Osteocyte (in vitro differentiated cells): ENCODE measurements at regions not wholly inside any gene's neighbourhood (a gene's known extent, or its start where the extent isn't known, plus 50 kb on each side); places are given as distances from the start of the nearest gene placed in this dataset.
A peak's percentile ranks its signal among the peaks of the same experiment; 100 is the strongest.

ENCODE experiments used
- DNase-seq: peaks from one replicate; pipeline ENCODE4 v3.0.0; 2021; ENCODE audit warnings: mixed read lengths; ENCODE audit not compliant: unreplicated experiment; ENCODE audit errors: extremely low spot score
- H3K27ac Mint-ChIP-seq: one replicate; pipeline ENCODE4 v1.8.0; 2021; ENCODE audit warnings: mild to moderate bottlenecking, mixed read lengths; ENCODE audit not compliant: unreplicated experiment
- H3K27me3 Mint-ChIP-seq: one replicate; pipeline ENCODE4 v1.8.0; 2021; ENCODE audit warnings: mixed read lengths; ENCODE audit not compliant: unreplicated experiment
- H3K36me3 Mint-ChIP-seq: one replicate; pipeline ENCODE4 v1.8.0; 2021; ENCODE audit warnings: mixed read lengths; ENCODE audit not compliant: unreplicated experiment
- H3K4me1 Mint-ChIP-seq: one replicate; pipeline ENCODE4 v1.8.0; 2021; ENCODE audit warnings: mixed read lengths; ENCODE audit not compliant: unreplicated experiment
- H3K4me3 Mint-ChIP-seq: one replicate; pipeline ENCODE4 v1.8.0; 2021; ENCODE audit warnings: mild to moderate bottlenecking, moderate library complexity, mixed read lengths; ENCODE audit not compliant: unreplicated experiment
- H3K9me3 Mint-ChIP-seq: one replicate; pipeline ENCODE4 v1.8.0; 2021; ENCODE audit warnings: mixed read lengths; ENCODE audit not compliant: unreplicated experiment
- TF ChIP-seq, protein P1 (sequence below): fragments of 200-600 bp; sonication (generic); IDR thresholded peaks from 2 replicates; pipeline ENCODE4 v1.5.0; 2021; ENCODE audit warnings: antibody characterized with exemption, mild to moderate bottlenecking, moderate library complexity

GRCh38 chr16:6170022-6170421, 1072.4 kb upstream of the EEF2KMT start:
- Mint-ChIP-seq H3K27me3 (no peaks in the 10 kb centered on the region), H3K4me1 (no peaks in the 10 kb centered on the region), H3K27ac (no peak overlapping the region), H3K4me3 (no peak overlapping the region), H3K9me3 (peaks cover 35% of the 10 kb centered on the region), H3K36me3 (no peaks in the 10 kb centered on the region)
- TF ChIP-seq, protein P1, sequence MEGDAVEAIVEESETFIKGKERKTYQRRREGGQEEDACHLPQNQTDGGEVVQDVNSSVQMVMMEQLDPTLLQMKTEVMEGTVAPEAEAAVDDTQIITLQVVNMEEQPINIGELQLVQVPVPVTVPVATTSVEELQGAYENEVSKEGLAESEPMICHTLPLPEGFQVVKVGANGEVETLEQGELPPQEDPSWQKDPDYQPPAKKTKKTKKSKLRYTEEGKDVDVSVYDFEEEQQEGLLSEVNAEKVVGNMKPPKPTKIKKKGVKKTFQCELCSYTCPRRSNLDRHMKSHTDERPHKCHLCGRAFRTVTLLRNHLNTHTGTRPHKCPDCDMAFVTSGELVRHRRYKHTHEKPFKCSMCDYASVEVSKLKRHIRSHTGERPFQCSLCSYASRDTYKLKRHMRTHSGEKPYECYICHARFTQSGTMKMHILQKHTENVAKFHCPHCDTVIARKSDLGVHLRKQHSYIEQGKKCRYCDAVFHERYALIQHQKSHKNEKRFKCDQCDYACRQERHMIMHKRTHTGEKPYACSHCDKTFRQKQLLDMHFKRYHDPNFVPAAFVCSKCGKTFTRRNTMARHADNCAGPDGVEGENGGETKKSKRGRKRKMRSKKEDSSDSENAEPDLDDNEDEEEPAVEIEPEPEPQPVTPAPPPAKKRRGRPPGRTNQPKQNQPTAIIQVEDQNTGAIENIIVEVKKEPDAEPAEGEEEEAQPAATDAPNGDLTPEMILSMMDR = no peak
- no peak for DNase-seq

DNA sequence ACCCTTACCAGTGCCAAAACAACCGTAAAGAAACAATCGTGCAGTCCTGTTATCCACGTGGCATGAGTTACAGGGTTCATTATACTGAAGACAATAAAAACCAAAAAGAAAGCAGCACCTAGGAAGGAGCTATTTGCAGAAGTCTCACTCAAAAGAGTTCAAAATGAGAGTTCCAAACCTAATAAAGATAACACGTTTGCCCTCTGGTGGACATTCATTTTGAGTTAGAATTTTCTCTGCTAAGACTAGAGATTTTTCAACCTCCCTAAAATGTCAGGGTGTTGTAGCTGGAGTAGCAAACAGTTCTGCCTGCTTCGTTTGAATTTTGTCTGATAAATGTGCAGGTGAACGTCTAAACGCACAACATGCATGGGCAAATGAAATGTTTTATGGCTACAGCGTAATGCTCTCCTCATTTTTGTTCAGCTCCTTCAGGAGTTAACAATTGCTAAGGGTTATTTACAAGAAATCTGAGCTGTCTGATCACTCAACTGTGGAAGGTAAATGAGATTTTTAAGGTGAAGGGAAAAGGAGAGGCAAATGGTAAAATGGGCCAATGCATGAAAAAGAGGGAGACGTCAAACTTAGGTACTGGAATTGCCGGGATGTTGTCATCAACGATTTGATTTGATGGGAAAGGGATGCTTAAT, 1067.9 kb upstream of the EEF2KMT start:
- no peak for DNase-seq
- Mint-ChIP-seq H3K27me3 (no peaks in the 10 kb centered on the region), H3K9me3 (peaks cover 23% of the 10 kb centered on the region), H3K4me3 (no peak overlapping the region), H3K36me3 (no peaks in the 10 kb centered on the region), H3K27ac (no peak overlapping the region), H3K4me1 (no peaks in the 10 kb centered on the region)
- TF ChIP-seq, protein P1 = no peak

DNA sequence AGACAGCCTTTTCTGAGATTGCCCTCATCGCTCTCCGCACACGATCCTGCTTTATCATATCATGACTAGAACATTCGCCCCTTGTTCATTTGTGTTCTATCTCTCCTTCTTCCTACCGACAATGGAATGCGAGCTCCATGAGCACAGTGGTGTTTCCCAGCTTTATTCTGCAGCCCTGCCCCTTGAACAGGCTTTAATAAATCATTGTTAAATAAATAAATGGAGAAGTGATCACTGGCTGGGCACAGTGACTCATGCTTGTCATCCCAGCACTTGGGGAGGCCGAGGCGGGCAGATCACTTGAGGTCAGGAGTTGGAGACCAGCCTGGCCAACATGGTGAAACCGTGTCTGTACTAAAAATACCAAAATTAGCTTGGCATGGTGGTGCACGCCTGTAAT, 1063.3 kb upstream of the EEF2KMT start:
- peak; percentile 38 for DNase-seq

DNA sequence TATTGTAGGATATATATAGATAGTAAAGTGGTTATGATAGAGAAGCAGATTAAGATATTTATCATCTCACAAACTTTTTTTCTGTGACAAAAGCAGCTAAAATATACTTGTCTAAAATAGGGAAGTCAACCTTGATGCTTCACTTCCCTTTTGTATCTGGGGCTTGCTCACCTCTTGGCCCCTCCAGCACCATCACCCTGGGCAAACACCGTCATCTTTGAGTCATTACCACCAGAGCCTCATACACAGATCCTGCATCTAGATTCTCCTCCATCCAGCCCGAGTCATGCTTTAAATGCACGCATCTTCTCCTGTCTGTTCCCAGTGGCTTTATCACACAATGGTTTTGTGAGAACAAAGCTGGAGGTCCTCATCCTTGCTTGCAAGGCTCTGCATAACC, 1062.7 kb upstream of the EEF2KMT start:
- Mint-ChIP-seq H3K4me3 (no peak overlapping the region), H3K9me3 (peaks cover 28% of the 10 kb centered on the region), H3K27ac (no peak overlapping the region), H3K27me3 (no peaks in the 10 kb centered on the region), H3K36me3 (no peaks in the 10 kb centered on the region), H3K4me1 (no peaks in the 10 kb centered on the region)
- DNase-seq = peak; percentile 27
- TF ChIP-seq, protein P1 = no peak

More for the DNA sequence above, 1063.3 kb upstream of the EEF2KMT start:
- no peaks in the 10 kb centered on the region for H3K4me1 Mint-ChIP-seq
- TF ChIP-seq, protein P1 = no peak
- no peaks in the 10 kb centered on the region for H3K36me3 Mint-ChIP-seq
- peaks cover 28% of the 10 kb centered on the region for H3K9me3 Mint-ChIP-seq
- H3K27ac Mint-ChIP-seq = no peak overlapping the region
- H3K27me3 Mint-ChIP-seq = no peaks in the 10 kb centered on the region
- H3K4me3 Mint-ChIP-seq = no peak overlapping the region

GRCh38 chr16:6157806-6158205, 1060.2 kb upstream of the EEF2KMT start:
- H3K4me3 Mint-ChIP-seq = no peak overlapping the region

More at GRCh38 chr16:6157806-6158205, 1060.2 kb upstream of the EEF2KMT start:
- TF ChIP-seq, protein P1 = no peak
- Mint-ChIP-seq H3K9me3 (peaks cover 24% of the 10 kb centered on the region), H3K4me1 (no peaks in the 10 kb centered on the region), H3K36me3 (no peaks in the 10 kb centered on the region), H3K27ac (no peak overlapping the region), H3K27me3 (no peaks in the 10 kb centered on the region)
- DNase-seq = no peak
